ENCODE measurements at regions not wholly inside any gene's neighbourhood (a gene's known extent, or its start where the extent isn't known, plus 50 kb on each side); places are given as distances from the start of the nearest gene placed in this dataset.
A peak's percentile ranks its signal among the peaks of the same experiment; 100 is the strongest.

DNA sequence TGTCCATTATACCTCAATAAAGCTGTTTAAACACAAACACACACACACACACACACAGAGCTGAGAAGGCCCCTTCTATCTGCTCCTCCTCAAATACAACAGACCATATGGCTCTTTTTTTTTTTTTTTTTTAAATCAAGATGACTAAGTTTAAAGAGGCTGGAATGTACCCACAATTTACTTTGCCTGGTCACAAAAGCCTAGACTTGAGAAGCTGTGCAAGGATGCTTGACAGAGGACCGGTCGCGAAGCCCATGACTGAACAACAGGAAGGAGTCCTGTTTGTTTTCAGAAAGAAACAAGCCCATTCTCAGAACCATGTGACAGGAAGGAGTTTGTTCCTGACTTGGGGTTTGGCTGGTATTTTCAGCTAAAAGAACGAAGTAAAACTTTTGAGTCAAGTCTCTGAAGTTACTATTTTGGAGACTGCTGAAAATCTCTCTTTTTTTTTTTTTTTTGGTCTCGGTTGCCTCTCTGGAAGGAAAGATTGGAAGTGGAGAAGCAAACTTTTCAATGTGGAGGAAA is 650.9 kb upstream of the TENM3 start:
- no peaks in the 10 kb centered on the region for H3K9me3 ChIP-seq (ENCODE audit: control insufficient read depth, insufficient read depth, low read length)
- POLR2A ChIA-PET (ENCODE audit: unreplicated experiment) = interaction anchor here (0.6 kb wide), 1 partner anchor 35 kb away, joined by 5 read pairs; no protein-coding TSS in a partner anchor
- no peak overlapping the region for H3K14ac ChIP-seq (replicated peaks; ENCODE audit: low read depth, low read length)
- H3K9ac ChIP-seq (ENCODE audit: low read depth, low read length) = no peak overlapping the region
- no peak overlapping the region for H2AK9ac ChIP-seq (replicated peaks; ENCODE audit: low read depth, low read length, poor library complexity)
- H3K4me3 ChIP-seq (ENCODE audit: insufficient read depth, low read depth, low read length) = no peak overlapping the region
- in situ Hi-C loops (cut with MboI; ENCODE audit: low sequenced_read_pairs) = no loop called here
- no peak overlapping the region for H4K5ac ChIP-seq (ENCODE audit: low read depth, low read length)
- H2BK120ac ChIP-seq (ENCODE audit: low read depth, low read length) = no peak overlapping the region
- no peaks in the 10 kb centered on the region for H4K20me1 ChIP-seq (ENCODE audit: insufficient read depth, low read length)
- no peak overlapping the region for H3K56ac ChIP-seq (ENCODE audit: extremely low read depth, insufficient read depth, low read length)
- H3K4me2 ChIP-seq (ENCODE audit: low read depth, low read length) = no peak overlapping the region
- H3K9me1 ChIP-seq (ENCODE audit: insufficient read depth, low read length) = no peaks in the 10 kb centered on the region
- H2BK15ac ChIP-seq (ENCODE audit: low read depth, low read length) = no peak overlapping the region
- H2BK20ac ChIP-seq (ENCODE audit: low read depth, low read length) = no peak overlapping the region
- no TSS peak for BruUV-seq (replicated peaks)
- no peak overlapping the region for H3K23ac ChIP-seq (ENCODE audit: low read depth, low read length)
- ATAC-seq (ENCODE audit: low read depth) (no peak), DNase-seq (peak; percentile 46)
- H3K79me1 ChIP-seq (ENCODE audit: low read depth in 1 of 2, low read length in 2 of 2) = no peaks in the 10 kb centered on the region
- WGBS, 2 experiments (ENCODE audit: extremely low coverage in 2 of 2, insufficient read length in 1 of 2) = no CpG with 5 or more reads among the region's 5 CpGs
- intact Hi-C loops (cut with micrococcal nuclease) = no loop called here
- no peaks in the 10 kb centered on the region for H3K4me1 ChIP-seq (ENCODE audit: control insufficient read depth, insufficient read depth, low read length)
- no peak overlapping the region for H2AK5ac ChIP-seq (ENCODE audit: low read depth, low read length)
- no peak overlapping the region for H4K91ac ChIP-seq (ENCODE audit: insufficient read depth, low read depth, low read length)
- no peaks in the 10 kb centered on the region for H3K36me3 ChIP-seq (ENCODE audit: control insufficient read depth, insufficient read depth, low read length)
- dilution Hi-C loops (cut with HindIII; ENCODE audit: low sequenced_read_pairs, unreplicated experiment) = no loop called here
- CTCF ChIA-PET = interaction anchor here (0.6 kb wide), 1 partner anchor 287 kb away, joined by 3 read pairs; no protein-coding TSS in a partner anchor
- H3K27ac ChIP-seq (ENCODE audit: insufficient read depth, low read length) = no peak overlapping the region
- no peak overlapping the region for H4K8ac ChIP-seq (ENCODE audit: low read depth in 2 of 2, low read length in 2 of 2)
- H2BK5ac ChIP-seq (ENCODE audit: low read depth, low read length, poor library complexity, severe bottlenecking) = no peak overlapping the region
- no peak overlapping the region for H3K18ac ChIP-seq (ENCODE audit: low read depth, low read length)
- no peak for TF ChIP-seq MXI1 (IDR thresholded peaks at IDR 0.05; ENCODE audit: borderline replicate concordance, low read depth, low read length)
- H2AFZ ChIP-seq (replicated peaks; ENCODE audit: low read length, poor library complexity) = no peak overlapping the region
- H3K4ac ChIP-seq (ENCODE audit: low read depth, low read length) = no peak overlapping the region
- no peaks in the 10 kb centered on the region for H3K27me3 ChIP-seq (ENCODE audit: control insufficient read depth, insufficient read depth, low read length)

Data from IMR-90 (cell line).